ENCODE measurements at regions not wholly inside any gene's neighbourhood (a gene's known extent, or its start where the extent isn't known, plus 50 kb on each side); places are given as distances from the start of the nearest gene placed in this dataset.
"Not testable (repeated sequence)": the region's sequence is repeated elsewhere in the genome, so short reads cannot be mapped to it uniquely, and the experiment has no call there.

- DNase-seq = no peak
Measured at GRCh38 chr12:32010631-32011336, 51.6 kb downstream of the RESF1 start.

- DNase-seq = no peak
Measured at GRCh38 chr12:32012249-32012785, 53.1 kb downstream of the RESF1 start.

DNA sequence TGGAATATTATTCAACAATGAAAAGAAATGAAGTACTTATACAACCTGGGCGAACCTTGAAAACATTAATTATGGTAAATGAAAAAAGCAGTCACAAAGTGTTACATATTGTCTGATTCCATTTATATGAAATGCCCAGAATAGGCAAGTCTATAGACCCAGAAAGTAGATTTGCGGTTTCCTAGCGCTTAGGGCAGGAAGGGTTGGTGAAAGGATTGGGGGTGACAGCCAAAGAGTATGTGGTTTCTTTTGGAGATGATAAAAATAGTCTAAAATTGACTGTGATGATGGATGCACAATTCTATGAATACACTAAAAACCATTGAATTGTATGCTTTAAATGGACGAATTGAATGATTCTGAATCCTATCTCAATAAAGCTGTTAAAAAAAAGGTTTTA is 55.8 kb downstream of the RESF1 start:
- DNase-seq = no peak

GRCh38 chr12:32016680-32017482 is 57.7 kb downstream of the RESF1 start:
- no peak for DNase-seq

DNA sequence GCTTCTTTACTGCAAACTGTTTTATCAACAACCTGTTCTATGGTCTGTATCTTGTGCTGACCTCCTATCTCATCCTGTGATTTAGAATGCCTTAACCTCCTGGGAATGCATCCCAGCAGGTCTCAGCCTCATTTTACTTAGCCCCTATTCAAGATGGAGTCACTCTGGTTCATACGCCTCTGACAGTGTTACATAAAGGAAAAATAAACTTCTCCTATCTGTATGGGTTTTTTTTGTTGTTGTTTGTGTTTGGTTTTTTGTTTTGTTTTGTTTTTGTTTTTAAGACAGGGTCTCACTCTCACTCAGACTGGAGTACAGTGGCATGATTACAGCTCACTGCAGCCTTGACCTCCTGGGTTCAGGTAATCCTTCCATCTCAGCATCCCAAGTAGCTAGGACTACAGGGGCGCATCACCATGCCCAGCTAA is 62.1 kb downstream of the RESF1 start:
- DNase-seq = no peak

DNA sequence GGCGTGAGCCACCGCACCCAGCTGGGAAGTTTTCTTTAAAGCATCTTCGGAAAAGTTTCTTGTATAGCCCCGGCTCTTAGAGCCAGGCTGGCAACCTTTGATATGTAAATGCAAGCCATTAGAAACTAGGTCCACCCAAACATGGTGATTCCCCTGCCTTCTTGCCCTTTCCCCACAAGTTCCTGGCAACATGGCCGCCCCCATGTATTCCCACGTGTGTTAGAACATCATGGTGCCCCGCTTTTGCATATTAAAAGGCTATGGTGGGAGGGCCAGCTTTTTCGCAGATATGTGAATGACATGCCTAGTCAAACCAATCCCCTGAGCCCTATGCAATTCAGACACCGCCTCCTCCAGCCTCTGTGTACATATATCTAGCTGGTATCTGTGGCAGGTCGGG is 63.2 kb downstream of the RESF1 start:
- DNase-seq = not testable (repeated sequence)

DNA sequence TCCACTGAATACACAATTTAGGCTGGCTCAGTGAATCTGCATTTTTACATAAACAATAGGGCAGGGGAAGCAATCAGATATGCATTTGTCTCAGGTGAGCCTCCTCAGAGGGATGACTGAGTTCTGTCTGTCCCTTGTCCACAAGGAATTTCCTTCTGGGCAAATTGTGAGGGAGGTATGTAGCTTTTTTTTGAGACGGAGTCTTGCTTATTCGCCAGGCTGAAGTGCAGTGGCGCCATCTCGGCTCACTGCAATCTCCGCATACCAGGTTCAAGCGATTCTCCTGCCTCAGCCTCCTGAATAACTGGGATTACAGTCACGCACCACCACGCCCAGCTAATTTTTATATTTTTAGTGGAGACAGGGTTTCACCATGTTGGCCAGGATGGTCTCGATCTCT is 64.6 kb downstream of the RESF1 start:
- DNase-seq = not testable (repeated sequence)

GRCh38 chr12:32024884-32025592 is 65.8 kb downstream of the RESF1 start:
- DNase-seq = no peak

DNA sequence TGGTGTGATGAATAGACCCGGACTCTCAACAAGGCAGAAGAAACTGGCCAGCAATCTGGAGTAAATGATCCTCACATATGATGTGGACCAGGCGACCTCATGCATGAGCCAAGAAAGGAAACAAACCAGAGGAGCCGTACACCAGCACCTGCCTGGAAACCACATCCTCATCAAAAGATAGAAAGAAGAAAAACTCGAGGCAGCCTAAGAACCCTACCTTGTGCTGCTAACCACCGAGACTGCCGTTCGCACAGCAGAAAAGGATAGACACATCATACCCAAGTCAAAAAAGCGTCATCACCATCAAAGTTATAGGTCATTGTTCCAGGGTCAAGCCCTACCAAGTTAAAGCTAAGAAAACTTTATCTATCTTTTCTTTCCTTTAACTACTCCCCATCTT is 66.7 kb downstream of the RESF1 start:
- no peak for DNase-seq

DNA sequence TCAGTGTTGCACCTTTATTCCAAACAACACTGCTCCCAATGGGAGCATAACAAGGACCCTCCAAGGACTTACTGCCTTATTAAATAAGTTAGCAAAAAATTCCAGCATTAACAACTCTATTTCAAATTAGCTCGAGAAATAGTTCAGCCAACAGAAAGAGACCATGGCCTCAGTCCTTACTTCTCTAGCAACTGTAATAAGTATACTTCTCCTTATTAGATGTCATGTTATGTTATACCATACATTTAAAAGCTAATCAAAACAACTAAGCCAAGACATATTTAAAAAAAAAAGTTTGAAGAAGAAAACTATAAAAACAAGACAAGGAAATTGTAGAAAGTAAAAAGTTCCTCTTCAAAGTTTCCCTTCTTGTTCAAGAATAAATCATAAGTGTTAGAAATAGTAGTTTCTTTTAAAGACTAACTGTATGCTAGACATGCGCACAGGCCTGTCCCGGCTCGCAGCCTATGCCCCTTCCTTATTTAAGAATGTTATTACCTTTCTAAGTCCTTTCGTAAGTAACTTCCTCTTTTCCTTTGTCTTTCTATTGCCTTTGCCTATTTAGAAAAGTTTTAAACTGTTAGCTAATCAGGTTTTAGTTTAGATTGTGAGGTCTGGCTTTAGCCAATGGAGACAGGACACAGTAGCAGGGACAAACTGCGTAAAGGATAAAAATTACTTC is 68.6 kb downstream of the RESF1 start:
- DNase-seq = no peak

- DNase-seq = no peak
Measured at GRCh38 chr12:32030151-32030550, 70.9 kb downstream of the RESF1 start.

- no peak for DNase-seq
Measured at GRCh38 chr12:32030676-32031075, 71.5 kb downstream of the RESF1 start.

DNA sequence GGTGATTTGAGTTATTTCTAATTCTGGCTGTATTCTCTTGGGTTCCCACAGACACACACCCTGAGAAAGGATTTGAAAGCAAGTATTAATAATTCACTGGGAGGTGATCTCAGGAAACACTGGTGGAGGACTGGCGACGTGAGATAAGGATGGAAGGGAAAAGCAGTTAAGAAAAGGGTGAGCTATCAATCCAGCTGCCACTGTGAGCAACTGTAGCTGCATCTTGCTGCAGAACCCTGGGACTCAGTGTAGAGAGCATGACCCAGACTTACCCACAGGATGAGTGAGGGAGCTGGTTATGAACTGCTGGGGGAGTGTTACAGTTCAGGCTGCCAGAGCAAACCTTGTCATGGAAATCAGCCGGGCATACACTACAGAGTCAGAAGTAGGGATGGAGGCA is 71.9 kb downstream of the RESF1 start:
- no peak for DNase-seq

GRCh38 chr12:32032205-32032810 is 73.1 kb downstream of the RESF1 start:
- peak; percentile 10 for DNase-seq

DNA sequence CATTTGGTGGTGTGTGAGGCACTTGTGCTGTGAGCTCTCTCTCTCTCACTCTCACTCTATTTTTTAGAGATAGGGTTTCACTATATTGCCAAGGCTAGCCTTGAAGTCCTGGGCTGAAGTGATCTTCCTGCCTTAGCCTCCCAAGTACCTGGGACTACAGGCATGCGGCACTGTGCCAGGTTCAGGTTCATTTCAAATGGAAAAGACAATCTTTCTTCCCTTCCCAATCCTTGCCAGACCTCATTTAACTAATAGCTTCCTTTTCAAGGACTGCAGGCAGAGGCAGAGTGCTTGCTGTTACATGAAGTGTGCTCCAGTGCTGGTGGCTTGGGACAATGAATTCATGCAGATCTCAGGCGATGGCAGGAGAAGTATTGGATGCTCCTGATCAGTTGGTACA is 73.2 kb upstream of the BICD1 start:
- DNase-seq = no peak

DNA sequence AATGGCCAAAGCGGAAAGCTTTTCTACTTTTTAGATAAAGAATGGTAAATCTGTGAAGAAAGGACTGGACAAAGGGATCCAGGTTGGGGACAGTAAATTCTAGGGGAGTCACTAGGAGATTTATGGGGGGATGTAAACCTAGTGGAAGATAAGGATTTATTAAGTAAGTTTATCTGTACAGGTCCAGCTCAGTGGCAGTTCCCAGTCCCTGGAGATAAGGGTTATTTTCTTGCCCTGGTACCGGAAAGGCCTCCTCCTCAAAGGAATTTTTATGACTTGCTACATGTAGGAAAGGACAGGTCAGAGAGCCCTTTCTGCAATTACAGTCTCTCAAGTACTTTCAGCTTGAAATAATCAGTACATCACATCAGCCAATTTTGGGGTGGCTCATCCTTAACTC is 72.6 kb upstream of the BICD1 start:
- DNase-seq = no peak

DNA sequence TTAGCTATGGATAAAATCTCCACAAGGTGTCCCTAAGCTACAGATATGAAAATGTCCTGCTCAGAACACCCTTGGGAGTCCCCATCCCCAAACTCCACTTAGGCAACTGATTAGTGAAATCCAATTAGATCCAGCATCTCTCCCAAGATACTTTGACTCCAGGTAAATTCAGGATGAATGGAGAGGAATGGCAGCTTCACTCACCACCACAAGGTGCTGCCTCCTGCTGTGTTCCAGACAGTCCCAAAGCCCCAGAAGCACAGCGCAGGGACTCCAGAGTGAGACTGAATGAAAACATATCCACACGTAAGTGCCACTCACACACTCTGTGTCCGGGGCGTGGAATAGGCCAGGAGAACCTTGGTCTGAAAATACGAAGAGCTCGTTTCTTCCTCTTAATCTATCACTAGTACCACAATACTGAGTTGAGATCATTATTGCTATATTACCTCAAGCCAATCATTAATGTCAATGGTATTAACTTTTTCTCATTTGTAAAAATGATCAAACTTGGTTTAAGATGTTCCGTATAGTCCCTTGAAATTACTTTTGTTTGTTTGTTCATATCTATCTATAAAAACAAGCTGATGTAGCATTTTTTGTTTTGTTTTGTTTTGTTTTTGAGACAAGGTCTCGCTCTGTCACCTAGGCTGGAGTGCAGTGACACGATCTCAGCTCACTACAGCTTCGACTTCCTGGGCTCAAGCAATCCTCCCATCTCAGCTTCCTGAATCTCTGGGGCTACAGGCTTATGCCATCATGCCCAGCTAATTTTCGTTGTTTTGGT is 70.0 kb upstream of the BICD1 start:
- DNase-seq = no peak

- DNase-seq = peak; percentile 62
Measured at GRCh38 chr12:32039347-32039746, 67.3 kb upstream of the BICD1 start.

DNA sequence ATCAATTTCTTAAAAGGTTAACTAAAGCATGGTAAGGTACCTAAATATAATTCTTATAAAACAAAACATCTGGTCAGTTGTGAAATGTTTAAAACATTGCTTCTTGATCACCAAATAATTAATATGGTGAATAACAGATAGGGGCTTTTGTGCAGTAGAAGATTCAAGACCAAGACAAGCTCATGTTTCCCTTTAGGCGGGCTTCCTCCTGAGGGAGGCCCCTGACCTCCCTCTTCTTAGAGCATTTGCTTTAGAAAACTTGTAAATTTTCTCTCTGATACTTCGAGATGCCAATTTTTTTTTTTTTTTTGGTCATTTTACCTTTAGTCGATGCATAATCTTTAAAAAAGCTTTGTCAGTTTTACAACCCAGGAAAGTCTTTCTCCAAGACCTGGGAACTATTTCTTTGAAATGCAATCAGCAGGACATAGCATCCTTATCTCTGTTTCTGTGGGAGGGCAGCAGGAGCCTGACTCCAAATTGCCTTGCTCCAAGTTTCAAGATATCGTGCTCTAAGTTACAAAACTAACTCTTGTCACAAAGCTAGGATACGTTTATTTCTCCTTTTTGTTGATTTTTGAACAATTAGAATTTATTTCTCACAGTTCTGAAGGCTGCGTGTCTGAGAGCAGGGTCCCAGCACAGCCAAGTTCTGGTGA is 66.6 kb upstream of the BICD1 start:
- DNase-seq = no peak

DNA sequence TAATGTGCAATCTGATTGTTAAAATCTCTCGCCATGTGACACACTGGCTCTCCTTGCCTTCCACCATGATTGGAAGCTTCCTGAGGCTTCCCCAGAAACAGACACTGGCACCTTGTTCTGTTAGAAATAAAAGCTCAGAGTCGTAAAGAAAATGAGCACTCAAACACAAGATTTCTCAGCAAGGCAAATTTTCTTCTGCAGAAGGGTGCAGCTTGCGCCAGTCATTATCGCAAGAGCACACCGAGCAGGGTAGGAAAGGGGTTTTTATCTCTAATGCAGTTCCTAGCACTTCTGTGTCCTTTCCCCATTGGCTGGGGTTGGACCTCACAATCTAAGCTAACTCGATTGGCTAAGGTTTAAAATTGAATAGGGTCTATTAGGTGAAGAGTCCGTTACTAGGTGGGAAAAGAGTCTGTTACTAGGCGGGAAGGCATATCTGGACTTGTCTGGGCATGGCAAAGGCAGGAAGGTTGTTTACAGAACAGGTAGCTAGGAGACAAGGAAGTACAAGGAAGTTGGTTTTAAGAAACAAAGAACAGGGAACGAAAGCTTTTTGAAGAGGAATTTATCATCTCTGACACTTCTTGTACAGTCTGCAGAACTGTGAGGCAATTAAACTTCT is 62.6 kb upstream of the BICD1 start:
- DNase-seq = no peak

Measured in muscle of arm (tissue), 1 donor.